HG02798 (cell line): ENCODE measurements at regions not wholly inside any gene's neighbourhood (a gene's known extent, or its start where the extent isn't known, plus 50 kb on each side); places are given as distances from the start of the nearest gene placed in this dataset.

Experiments used
- ATAC-seq: cut with Tn5 transposase; IDR thresholded peaks from one replicate; pipeline ENCODE4 v1.9.1; 2021; ENCODE audit warnings: mild to moderate bottlenecking; ENCODE audit not compliant: unreplicated experiment, poor library complexity

- ATAC-seq, result no peak
Measured at GRCh38 chr13:99911965-99912566, 59.5 kb downstream of the ZIC5 start.

GRCh38 chr13:99911069-99911964 is 60.2 kb downstream of the ZIC5 start:
- ATAC-seq, result no peak

DNA sequence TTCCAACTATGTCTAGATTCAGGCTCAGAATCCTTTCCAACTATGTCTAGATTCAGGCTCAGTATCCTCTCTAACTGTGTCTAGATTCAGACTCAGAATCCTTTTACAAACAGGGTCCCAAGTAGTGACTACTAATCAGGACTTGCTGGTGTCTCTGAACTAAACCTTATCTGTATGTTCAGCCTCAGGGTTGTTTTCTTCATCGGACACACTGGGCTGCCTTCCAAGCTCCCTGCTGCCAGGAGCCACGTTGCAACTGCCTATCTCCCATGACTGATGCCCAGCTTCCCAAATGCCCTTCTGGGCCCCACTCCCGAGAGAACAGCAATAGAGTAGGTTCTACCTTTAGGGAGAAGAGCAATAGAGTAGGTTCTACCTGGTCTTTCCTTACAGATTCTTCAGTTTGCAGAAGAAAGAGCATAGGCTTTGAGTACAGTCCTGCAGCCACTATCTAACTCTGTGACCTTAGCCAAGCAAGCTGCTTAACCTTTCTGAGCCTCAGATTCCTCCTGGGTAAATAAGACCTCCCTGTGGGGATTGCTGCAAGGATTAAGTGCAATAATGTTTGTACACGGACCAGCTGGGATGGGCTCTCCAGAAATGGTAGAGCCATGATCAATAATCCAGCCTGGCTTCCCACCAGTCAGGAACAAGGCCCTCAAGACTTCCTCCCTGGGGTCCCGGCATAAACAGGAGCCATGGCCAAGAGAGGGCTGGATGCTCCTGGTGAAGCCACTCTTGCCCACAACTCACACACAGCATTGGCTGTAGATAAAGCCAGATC is 61.5 kb downstream of the ZIC5 start:
- ATAC-seq, result no peak

GRCh38 chr13:99909097-99909835 is 62.3 kb downstream of the ZIC5 start:
- no peak for ATAC-seq

GRCh38 chr13:99908140-99908803 is 63.3 kb downstream of the ZIC5 start:
- no peak for ATAC-seq

DNA sequence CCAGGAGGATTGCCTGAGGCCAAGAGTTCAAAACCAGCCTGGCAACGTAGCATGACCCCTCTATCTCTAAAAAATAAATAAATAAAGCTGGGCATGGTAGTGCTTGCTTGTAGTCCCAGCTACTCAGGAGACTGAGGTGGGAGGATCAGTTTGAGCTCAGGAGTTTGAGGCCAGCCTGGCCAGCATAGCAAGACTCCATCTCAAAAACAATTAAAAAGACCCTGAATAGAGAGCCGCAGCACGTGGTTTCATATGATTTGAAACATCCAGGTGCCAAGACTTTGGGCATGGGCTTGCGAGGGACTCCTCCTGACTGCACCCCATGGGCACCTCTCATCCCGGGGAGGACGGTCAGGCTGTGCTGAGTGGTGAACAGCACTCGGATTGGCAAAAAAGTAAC is 63.9 kb downstream of the ZIC5 start:
- ATAC-seq, result no peak

GRCh38 chr13:99907038-99907437 is 64.5 kb downstream of the ZIC5 start:
- ATAC-seq, result no peak

DNA sequence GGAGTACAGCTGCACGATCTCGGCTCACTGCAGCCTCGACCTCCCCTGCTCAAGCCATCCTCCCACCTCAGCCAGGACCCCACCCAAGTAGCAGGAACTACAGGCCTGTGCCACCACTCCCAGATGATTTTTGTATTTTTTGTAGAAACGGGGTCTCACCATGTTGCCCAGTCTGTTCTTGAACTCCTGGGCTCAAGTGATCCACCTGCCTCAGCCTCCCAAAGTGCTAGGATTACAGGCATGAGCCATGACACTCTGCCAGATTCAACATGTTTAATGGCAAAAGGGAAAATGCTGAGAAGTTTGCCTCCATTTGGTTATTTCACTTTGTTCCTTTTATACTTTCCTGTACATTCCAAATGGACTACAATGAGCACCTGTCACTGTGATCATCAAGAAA is 65.8 kb downstream of the ZIC5 start:
- ATAC-seq, result no peak

DNA sequence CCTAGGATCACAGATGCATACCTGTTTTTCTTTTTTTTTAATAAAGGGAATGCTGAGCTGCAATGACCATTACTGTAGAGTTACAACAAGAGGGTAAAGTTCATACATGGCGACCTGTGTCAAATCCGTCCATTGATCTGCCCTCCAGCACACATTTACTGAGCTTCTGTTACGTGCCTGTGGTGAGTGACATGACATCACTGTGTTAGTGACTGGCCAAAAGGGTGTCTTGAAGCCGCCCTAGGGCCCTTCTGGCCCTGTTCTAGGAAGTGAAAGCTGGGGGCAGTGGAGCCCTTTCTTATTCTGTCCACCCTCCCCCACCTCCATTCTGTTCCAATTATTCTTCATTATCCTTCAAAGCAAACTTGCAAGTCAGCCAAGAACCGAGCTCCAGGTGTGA is 66.3 kb downstream of the ZIC5 start:
- ATAC-seq, result no peak

DNA sequence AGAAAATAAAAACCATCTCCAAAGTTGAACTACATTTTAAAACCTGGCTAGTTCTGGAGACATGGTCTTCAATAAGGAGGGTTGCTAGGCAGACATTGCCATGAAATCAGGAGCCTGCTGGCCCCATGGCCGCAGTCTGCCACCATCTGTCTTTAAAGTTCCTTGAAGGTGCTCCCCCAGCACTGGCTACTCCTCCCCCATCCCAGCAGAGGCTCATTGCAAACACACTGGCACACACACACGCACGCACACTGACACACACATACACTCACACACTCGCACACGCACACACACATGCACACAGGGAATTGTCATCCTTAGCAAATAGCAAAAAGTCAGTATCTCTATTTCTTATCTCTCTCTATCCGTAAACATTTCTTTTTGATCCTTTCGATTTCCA is 68.4 kb downstream of the ZIC5 start:
- no peak for ATAC-seq

GRCh38 chr13:99902657-99903056 is 68.9 kb downstream of the ZIC5 start:
- no peak for ATAC-seq

DNA sequence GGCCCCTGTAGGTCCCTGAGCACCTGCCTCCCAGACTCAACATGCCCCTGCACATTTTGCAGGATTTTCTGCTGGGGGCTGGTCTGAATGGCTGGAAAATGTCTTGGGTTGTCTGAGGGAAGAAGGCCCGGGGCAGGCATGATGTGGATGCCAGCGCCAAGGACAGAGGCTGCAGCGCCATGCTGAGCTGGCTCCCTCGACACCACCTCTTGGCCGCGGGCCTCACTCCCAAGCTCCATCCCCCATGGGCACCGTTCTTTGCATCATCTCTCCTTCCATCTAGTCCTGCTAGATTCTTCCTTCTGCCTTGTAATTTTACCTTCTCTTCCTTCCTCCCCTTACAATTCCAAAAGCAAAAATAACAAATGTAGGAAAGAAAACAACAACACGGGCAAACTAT is 70.6 kb downstream of the ZIC5 start:
- ATAC-seq, result no peak

- ATAC-seq, result no peak
Measured at GRCh38 chr13:99898421-99898820, 73.1 kb downstream of the ZIC5 start.

- ATAC-seq, result no peak
Measured at GRCh38 chr13:99897076-99897440, 74.5 kb downstream of the ZIC5 start.

GRCh38 chr13:99896369-99897075 is 75.0 kb downstream of the ZIC5 start:
- ATAC-seq, result no peak

DNA sequence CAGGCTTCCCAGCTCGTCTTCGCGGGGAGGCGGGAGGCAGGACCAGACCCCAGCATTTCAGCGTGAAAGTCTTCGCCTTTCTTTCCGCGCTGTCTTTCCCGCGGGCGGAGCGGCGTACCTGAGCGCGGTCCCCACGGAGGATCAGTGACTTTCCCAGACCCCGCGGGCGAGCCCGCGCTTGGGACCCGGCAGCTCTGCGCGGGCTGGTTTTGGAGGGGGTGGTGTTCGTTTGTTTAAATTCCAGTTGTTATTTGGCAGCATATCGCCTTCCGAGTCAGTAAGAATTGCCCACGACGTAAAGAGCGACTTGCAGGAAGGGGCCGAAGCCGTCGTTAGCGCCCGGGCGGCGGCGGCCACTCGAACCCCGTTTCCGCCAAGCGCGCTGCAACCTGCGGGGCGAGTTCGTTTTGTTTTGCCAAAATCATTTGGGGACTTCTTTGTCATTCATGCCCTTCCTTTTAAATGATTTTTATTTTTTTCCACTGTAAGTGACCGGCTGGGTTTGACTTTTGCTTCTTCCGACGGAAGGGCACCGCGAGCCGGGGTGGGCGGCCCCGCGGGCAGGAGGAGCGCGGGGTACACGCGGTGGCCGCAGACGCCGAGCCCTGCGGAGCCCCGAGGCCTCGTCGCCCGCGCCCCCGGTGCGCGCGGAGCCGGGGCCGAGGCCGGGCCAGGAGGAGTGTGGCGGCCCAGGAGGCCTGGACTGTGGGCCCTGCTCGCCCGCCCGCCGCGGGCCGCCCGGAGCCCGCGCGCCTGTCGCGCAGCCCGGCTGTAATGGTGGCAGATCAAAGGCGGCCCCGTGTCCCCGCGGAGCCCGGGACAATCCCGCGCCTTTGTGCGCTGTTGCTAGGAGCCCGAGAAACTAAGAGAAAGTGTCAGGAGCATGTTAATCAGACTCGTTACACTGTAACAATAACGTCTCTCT is 75.9 kb downstream of the ZIC5 start:
- no peak for ATAC-seq

- no peak for ATAC-seq
Measured at GRCh38 chr13:99894840-99895443, 76.6 kb downstream of the ZIC5 start.
